B cell (primary cell): ENCODE measurements at regions not wholly inside any gene's neighbourhood (a gene's known extent, or its start where the extent isn't known, plus 50 kb on each side); places are given as distances from the start of the nearest gene placed in this dataset.

Experiments
- ATAC-seq: fragments of 200-7000 bp; cut with Tn5 transposase; one replicate; pipeline ENCODE4 v1.10.0; 2021; ENCODE audit warnings: low read depth, mild to moderate bottlenecking, moderate number of reproducible peaks, moderate library complexity
- CTCF ChIA-PET: fragments of 350-600 bp; sonication (Branson Sonifier 250); formaldehyde crosslinking; loops from one replicate; lab custom pipeline; 2021; ENCODE audit warnings: antibody characterized with exemption, inconsistent platforms; lab: Charles Lee
- POLR2A ChIA-PET: fragments of 350-600 bp; sonication (Branson Sonifier 250); formaldehyde crosslinking; loops from one replicate; lab custom pipeline; 2021; ENCODE audit warnings: antibody characterized with exemption; lab: Charles Lee
- DNase-seq: peaks from one replicate; pipeline ENCODE4 v3.0.0; 2013
- H2AFZ ChIP-seq: 2 replicates; pipeline ENCODE4 v1.6.1; 2012; ENCODE audit warnings: mild to moderate bottlenecking, low read depth, low read length; ENCODE audit not compliant: insufficient read depth, poor library complexity, severe bottlenecking
- H3K27ac ChIP-seq, 2 donors: 1 replicate in 1 of 2; 2 replicates in 1 of 2; pipeline ENCODE4 v1.5.1; 2012 to 2013; ENCODE audit warnings: low read length in 2 of 2, mild to moderate bottlenecking in 2 of 2, moderate library complexity in 1 of 2
- H3K27me3 ChIP-seq, 4 experiments: fragments of 200-600 bp in 1 of 4; sonication (generic) in 1 of 4; replicated peaks in 1 of 4; 1 replicate in 2 of 4; 2 replicates in 2 of 4; pipeline versions ENCODE4 v1.6.1 to v1.7.0; 2013 to 2016; ENCODE audit warnings: low read length in 3 of 4, mild to moderate bottlenecking in 2 of 4, mixed read lengths in 1 of 4, moderate library complexity in 1 of 4; ENCODE audit not compliant: insufficient read depth in 4 of 4, control insufficient read depth in 3 of 4; ENCODE audit errors: control extremely low read depth in 1 of 4
- H3K36me3 ChIP-seq, 2 experiments: replicated peaks in 1 of 2; 1 replicate in 1 of 2; 2 replicates in 1 of 2; pipeline versions ENCODE4 v1.6.1 to v1.7.1; 2013; ENCODE audit warnings: low read length in 1 of 2; ENCODE audit not compliant: insufficient read depth in 2 of 2, control insufficient read depth in 1 of 2; ENCODE audit errors: control extremely low read depth in 1 of 2, extremely low read depth in 1 of 2
- H3K4me1 ChIP-seq, 2 donors: fragments of 200-600 bp in 1 of 2; sonication (generic) in 1 of 2; 1 replicate in 1 of 2; 2 replicates in 1 of 2; pipeline versions ENCODE4 v1.5.1 to v1.6.1; 2013 to 2017; ENCODE audit warnings: low read length in 2 of 2; ENCODE audit not compliant: control insufficient read depth in 2 of 2, insufficient read depth in 2 of 2
- H3K4me2 ChIP-seq: replicated peaks from 2 replicates; pipeline ENCODE3; 2012; ENCODE audit warnings: mild to moderate bottlenecking, low read depth, low read length; ENCODE audit not compliant: poor library complexity, severe bottlenecking
- H3K4me3 ChIP-seq, 5 experiments: fragments of 200-600 bp in 1 of 5; sonication (generic) in 1 of 5; 1 replicate in 3 of 5; 2 replicates in 2 of 5; pipeline versions ENCODE4 v1.5.1 to v1.7.0; 2011 to 2016; ENCODE audit warnings: low read length in 4 of 5, mild to moderate bottlenecking in 4 of 5, low read depth in 2 of 5, control low read depth in 1 of 5, moderate library complexity in 1 of 5; ENCODE audit not compliant: insufficient read depth in 1 of 5; ENCODE audit errors: control extremely low read depth in 1 of 5, extremely low read depth in 1 of 5
- H3K79me2 ChIP-seq: fragments of 200-600 bp; sonication (generic); one replicate; pipeline ENCODE4 v1.6.0; 2016; ENCODE audit warnings: low read length; ENCODE audit not compliant: control insufficient read depth, insufficient read depth
- H3K9ac ChIP-seq: fragments of 200-600 bp; sonication (generic); 2 replicates; pipeline ENCODE4 v1.6.1; 2017; ENCODE audit warnings: mild to moderate bottlenecking, low read length, moderate library complexity
- H3K9me3 ChIP-seq, 3 donors: one replicate each; pipeline versions ENCODE4 v1.6.1 to v1.7.1; 2013; ENCODE audit warnings: low read length in 2 of 3; ENCODE audit not compliant: control insufficient read depth in 2 of 3, insufficient read depth in 1 of 3; ENCODE audit errors: control extremely low read depth in 1 of 3
- H4K20me1 ChIP-seq: 2 replicates; pipeline ENCODE4 v1.6.0; 2012; ENCODE audit warnings: mild to moderate bottlenecking, low read length; ENCODE audit not compliant: insufficient read depth, control insufficient read depth, poor library complexity, severe bottlenecking
- H3K27ac Mint-ChIP-seq: one replicate; pipeline ENCODE4 v1.8.0; 2021; ENCODE audit warnings: mixed read lengths
- H3K27me3 Mint-ChIP-seq: one replicate; pipeline ENCODE4 v1.8.0; 2021; ENCODE audit warnings: mixed read lengths
- H3K4me1 Mint-ChIP-seq: one replicate; pipeline ENCODE4 v1.8.0; 2021; ENCODE audit warnings: mixed read lengths
- H3K4me3 Mint-ChIP-seq: one replicate; pipeline ENCODE4 v1.8.0; 2021; ENCODE audit warnings: mixed read lengths
- H3K9me3 Mint-ChIP-seq: one replicate; pipeline ENCODE4 v1.8.0; 2022; ENCODE audit warnings: mixed read lengths; ENCODE audit not compliant: insufficient read depth
- EZH2 ChIP-seq: IDR thresholded peaks from 2 replicates; pipeline ENCODE4 v1.6.1; 2012; ENCODE audit warnings: borderline replicate concordance, low read depth, mild to moderate bottlenecking, moderate library complexity, low read length; ENCODE audit not compliant: insufficient read depth, poor library complexity, severe bottlenecking
- WGBS: methylation state at CpG from one replicate; pipeline ENCODE4 v1.1.5; 2013; ENCODE audit warnings: missing lambda C conversion rate; ENCODE audit not compliant: insufficient coverage; 5-methylcytosine and 5-hydroxymethylcytosine counted together
- intact Hi-C: fragments of 100-400 bp; cut with micrococcal nuclease; formaldehyde crosslinking; loops from one replicate; pipeline ENCODE4 v1.10.0; 2022
- TF ChIP-seq, protein P1 (sequence below): fragments of 200-600 bp; IDR thresholded peaks from one replicate; pipeline ENCODE4 v1.8.0; 2022; ENCODE audit warnings: antibody characterized with exemption, mild to moderate bottlenecking

DNA sequence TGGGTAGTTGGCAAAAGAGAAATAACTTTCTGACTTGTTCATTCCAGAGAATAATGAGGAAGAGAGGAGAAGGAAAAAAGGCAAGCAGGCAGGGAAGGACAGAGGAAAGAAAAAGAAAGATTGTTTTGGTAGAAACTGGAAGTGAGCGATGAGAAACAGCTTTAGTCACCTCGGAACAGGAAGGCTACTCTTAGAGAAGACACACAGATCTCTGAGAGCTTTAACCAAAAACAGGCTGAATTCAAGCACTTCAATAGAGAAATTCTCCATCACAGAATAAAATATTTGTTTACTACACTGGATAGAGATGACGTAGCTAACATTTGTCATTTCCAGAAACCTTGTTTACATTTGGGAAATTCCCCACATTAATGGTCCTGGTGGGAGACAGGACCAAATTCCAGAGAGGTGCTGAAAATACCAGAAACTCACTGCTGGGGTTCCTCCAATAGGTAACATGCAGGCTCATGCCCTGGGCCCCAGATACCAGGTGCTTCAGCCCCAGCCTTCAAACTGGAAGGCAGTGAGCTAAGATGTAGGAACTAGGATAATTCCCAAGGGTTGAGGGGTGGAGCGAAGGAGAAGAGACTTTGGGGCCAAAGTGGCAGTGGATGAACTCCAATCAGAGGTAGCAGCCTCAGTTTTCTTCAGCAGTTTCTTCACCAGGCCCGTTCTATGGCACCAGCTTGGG is 227.7 kb upstream of the GRAMD2B start:
- WGBS, result 94% methylated on average over 2 of the region's 5 CpGs
- no peak overlapping the region for H3K9ac ChIP-seq

DNA sequence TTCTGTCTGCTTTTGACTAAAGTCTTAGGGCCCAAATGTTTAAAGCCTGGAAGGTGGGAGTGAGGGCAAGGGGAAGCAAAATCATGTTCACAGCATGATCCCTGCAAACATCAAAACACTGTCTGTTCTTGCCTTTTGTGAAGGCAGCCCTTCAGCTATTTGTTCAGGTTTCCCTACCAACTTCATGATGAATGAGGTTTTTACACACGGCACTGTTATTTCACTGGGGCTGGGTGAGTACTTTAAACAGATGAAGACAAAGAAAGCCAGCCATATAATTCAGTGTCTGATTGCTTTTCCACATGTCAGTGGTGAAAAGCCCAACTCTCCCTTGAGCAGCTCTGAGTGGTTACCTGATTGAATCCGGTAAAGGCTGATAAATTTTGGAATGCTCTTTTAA is 224.7 kb upstream of the GRAMD2B start:
- no peak for ATAC-seq

More for the DNA sequence above, 227.7 kb upstream of the GRAMD2B start:
- Histone ChIP-seq H3K4me3 (no peak overlapping the region), H3K9me3 (no peaks in the 10 kb centered on the region), H3K4me2 (no peak overlapping the region), H3K36me3 (no peaks in the 10 kb centered on the region), H3K27ac (no peak overlapping the region), H2AFZ (no peak overlapping the region), H3K27me3 (no peaks in the 10 kb centered on the region), H3K79me2 (no peaks in the 10 kb centered on the region), H3K4me1 (no peaks in the 10 kb centered on the region), H4K20me1 (no peaks in the 10 kb centered on the region)
- intact Hi-C loops, result no loop called here
- no peak for DNase-seq
- TF ChIP-seq, protein P1, sequence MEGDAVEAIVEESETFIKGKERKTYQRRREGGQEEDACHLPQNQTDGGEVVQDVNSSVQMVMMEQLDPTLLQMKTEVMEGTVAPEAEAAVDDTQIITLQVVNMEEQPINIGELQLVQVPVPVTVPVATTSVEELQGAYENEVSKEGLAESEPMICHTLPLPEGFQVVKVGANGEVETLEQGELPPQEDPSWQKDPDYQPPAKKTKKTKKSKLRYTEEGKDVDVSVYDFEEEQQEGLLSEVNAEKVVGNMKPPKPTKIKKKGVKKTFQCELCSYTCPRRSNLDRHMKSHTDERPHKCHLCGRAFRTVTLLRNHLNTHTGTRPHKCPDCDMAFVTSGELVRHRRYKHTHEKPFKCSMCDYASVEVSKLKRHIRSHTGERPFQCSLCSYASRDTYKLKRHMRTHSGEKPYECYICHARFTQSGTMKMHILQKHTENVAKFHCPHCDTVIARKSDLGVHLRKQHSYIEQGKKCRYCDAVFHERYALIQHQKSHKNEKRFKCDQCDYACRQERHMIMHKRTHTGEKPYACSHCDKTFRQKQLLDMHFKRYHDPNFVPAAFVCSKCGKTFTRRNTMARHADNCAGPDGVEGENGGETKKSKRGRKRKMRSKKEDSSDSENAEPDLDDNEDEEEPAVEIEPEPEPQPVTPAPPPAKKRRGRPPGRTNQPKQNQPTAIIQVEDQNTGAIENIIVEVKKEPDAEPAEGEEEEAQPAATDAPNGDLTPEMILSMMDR, result no peak
- TF ChIP-seq EZH2, result no peak
- Mint-ChIP-seq H3K4me1 (no peaks in the 10 kb centered on the region), H3K4me3 (no peak overlapping the region), H3K27me3 (no peaks in the 10 kb centered on the region), H3K9me3 (no peaks in the 10 kb centered on the region), H3K27ac (no peak overlapping the region)
- ChIA-PET POLR2A (no interaction called here), CTCF (no interaction called here)
- ATAC-seq, result no peak

More for the DNA sequence above, 224.7 kb upstream of the GRAMD2B start:
- no peak overlapping the region for H3K27ac ChIP-seq
- no peak overlapping the region for H3K9ac ChIP-seq
- H3K4me1 ChIP-seq, result no peaks in the 10 kb centered on the region
- no CpG with 5 or more reads among the region's 2 CpGs for WGBS
- H3K4me3 Mint-ChIP-seq, result no peak overlapping the region
- H3K4me3 ChIP-seq, result no peak overlapping the region
- H3K79me2 ChIP-seq, result no peaks in the 10 kb centered on the region
- H3K4me2 ChIP-seq, result no peak overlapping the region
- H3K36me3 ChIP-seq, result no peaks in the 10 kb centered on the region
- intact Hi-C loops, result no loop called here
- H3K27me3 ChIP-seq, result peaks cover 0 to 3% (median 0%) of the 10 kb centered on the region in 4 experiments
- ChIA-PET POLR2A (no interaction called here), CTCF (no interaction called here)
- TF ChIP-seq, protein P1, result no peak
- no peak for TF ChIP-seq EZH2
- DNase-seq, result no peak
- H2AFZ ChIP-seq, result no peak overlapping the region
- no peaks in the 10 kb centered on the region for H3K9me3 Mint-ChIP-seq
- no peaks in the 10 kb centered on the region for H4K20me1 ChIP-seq
- H3K27ac Mint-ChIP-seq, result no peak overlapping the region
- no peaks in the 10 kb centered on the region for H3K4me1 Mint-ChIP-seq
- H3K27me3 Mint-ChIP-seq, result peaks cover 14% of the 10 kb centered on the region
- no peaks in the 10 kb centered on the region for H3K9me3 ChIP-seq
